ENCODE measurements at regions not wholly inside any gene's neighbourhood (a gene's known extent, or its start where the extent isn't known, plus 50 kb on each side); places are given as distances from the start of the nearest gene placed in this dataset.
"Not testable (repeated sequence)": the region's sequence is repeated elsewhere in the genome, so short reads cannot be mapped to it uniquely, and the experiment has no call there.

DNA sequence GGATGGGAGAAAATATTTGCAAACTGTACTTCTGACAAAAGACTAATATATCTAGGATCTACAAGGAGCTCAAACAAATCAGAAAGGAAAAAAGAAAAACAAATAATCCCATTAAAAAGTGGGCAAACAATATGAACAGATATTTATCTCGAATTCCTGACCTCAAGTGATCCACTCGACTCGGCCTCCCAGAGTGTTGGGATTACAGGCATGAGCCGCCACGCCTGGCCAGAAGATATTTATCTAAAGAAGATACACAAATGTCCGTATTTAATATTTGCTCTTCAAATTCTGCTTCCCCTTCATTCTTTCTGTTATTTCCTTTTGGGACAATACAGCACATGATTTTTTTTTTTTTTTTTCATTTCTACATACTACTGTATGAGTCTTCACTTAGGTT lies 151.7 kb upstream of the GRM7 start:
- DNase-seq (ENCODE audit: low read depth) = no peak

DNA sequence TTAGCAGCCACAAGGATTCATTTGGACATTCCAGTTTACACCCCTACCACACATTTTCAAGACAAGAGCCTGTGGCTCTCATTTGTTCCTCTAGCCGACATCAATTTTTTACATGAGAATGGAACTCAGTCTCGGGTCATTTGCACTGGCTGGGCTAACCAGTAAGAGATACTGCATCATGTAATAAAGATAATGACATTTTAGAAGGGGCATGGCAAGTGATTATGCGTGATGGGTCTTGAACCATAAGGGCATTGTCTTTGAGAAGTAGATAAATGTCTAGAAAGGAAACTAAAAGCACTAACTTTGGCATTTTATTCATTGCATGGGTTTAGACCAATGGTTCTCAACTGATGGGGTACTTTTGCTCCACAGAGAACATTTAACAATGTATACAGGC lies 146.0 kb upstream of the GRM7 start:
- no peak for DNase-seq (ENCODE audit: low read depth)

DNA sequence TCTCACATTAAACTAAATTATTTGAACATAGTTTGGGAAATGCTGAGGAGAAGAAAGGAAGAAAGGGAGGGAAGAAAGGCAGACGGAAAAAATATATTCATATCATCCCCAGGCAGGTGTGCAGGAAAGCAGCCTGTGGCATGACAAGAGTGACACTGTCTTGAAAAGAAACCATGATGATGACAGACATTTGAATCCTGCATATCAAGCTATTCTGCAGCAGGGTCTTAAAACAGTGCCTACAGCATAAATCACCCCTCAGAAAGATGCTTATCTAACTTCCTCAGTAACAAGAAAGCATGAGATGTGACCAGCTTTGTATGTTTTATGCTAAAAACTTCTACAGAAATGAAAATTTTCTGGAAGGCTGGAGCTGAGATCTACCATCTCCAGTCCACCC lies 144.5 kb upstream of the GRM7 start:
- no peak for DNase-seq (ENCODE audit: low read depth)

DNA sequence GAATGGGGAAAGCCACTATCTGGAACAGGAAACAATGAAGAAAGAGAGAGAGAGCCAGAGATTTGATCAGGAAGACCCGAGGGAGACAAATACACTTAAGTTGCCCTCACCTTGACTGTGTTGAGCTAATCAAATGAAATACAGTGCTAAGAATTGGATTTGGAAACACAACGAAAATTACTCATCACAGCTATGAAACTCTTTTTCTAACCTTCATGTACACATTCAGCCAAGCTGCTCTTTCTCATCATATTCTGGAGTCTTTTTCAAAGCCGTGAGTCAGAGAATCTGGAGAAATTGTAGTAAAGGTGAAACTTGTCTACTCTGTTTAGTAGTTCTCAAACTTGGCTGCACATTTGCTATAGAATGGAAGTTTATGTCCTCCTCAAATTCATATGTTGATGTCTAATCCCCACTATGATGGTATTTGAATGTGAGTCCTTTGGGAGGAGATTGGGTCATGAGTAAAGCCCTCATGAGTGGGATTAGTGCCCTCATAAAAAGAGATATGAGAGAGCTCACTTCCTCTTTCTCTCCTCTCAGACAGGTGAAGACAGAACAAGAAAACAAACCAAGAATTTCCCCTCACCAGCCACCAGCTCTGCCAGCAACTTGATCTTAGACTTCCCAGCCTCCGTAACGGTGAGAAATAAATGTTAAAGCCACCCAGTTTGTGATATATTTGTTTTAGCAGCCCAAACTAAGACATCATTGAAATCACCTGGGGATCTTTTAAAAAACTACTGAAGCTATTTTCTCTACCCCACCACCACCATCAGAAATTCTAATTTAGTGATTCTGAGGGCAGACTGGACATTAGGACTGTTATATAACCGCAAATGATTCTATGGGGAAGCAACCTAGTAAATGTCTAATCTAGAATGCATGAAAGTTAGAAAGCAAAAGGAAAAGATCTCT lies 143.6 kb upstream of the GRM7 start:
- no peak for DNase-seq (ENCODE audit: low read depth)

DNA sequence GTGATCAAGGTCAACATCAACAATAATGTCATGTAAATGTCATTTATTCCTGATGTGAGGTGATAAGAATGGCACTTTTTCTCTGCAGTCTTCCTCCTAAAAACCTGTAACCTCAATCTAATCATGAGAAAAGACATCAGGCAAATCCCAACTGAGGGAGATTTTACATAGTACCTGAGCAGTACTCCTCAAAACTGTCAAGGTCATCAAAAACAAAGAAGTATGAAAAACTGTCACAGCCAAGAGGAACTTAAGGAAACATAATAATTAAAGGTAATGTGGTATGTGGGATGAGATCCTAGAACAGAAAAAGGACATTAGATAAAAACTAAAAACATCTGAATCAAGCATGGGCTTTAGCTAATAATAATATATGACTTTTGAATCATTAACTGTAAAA lies 140.9 kb upstream of the GRM7 start:
- no peak for DNase-seq (ENCODE audit: low read depth)

DNA sequence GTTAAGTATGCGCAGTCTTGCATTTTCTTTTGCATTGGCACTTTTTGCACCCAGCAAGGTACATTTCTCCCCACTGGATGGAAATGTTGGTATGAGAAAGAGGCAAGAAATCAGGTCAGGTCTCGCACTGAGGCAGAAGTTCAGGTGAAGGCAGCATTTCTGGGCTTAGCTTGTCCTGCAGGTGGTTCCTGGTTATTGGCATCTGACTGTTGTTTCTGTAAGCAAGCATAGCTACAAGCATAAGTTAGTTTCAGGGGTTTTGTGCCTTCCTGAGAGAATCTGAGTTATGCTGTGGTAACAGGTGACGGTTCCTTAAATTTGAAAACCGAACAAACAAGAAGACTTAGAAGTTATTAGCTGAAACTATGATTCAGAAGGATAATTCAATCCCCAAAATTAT lies 139.4 kb upstream of the GRM7 start:
- DNase-seq (ENCODE audit: low read depth) = no peak

DNA sequence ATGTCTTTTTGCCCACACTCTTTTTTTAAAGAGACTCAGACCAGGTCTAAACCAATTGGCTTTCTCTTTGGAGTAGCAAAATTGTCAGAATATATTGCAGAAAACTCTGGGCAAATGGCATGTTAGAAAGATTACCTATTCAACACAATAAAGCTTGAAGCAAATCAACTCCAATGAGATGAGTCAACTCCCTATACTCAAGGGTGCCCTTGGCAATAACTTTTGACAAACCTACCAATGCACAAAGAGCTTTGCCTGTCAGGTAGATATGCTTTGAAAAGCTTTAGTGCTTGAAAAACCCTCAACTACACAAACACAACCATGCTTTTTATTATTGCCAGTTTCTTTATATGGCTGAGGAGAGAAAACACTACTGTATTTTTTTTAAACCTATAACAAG lies 137.7 kb upstream of the GRM7 start:
- no peak for DNase-seq (ENCODE audit: low read depth)

DNA sequence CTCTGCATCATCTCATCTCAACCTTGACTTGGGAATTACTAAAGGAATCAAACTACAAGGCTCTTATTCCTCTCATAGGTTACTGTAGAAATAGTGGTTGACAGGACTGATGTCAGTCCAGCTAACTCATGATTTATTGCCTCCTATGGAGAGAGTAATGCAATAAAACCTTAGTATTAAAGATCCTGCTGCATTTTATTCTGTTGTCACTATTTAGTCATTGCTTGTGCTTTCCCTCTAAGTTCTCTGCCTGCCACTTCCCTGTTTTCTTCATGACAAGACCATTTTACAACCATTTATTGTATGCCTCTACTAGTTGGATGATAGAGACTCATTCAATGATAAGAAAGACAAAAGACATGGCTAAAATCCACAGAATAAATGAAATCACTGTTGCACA lies 134.1 kb upstream of the GRM7 start:
- DNase-seq (ENCODE audit: low read depth) = no peak

DNA sequence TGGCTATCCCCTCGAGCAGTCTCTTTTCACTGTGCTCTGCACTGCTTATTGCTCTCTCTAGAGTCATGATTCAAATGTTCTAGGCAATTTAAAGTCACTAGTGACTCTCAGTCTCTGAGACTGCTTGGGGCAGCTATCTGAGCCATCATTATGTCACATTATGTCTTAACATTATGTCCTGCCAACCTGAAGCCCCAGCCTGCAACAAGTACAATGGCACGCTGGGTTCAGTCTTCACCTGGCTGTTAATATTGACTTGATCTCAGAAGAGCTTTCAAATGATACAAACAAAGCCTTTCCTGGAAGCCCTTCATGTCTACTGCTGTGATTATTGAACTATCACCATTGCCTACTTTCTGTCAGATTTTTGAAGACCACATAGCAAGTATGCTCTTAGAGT lies 128.1 kb upstream of the GRM7 start:
- no peak for DNase-seq (ENCODE audit: low read depth)

DNA sequence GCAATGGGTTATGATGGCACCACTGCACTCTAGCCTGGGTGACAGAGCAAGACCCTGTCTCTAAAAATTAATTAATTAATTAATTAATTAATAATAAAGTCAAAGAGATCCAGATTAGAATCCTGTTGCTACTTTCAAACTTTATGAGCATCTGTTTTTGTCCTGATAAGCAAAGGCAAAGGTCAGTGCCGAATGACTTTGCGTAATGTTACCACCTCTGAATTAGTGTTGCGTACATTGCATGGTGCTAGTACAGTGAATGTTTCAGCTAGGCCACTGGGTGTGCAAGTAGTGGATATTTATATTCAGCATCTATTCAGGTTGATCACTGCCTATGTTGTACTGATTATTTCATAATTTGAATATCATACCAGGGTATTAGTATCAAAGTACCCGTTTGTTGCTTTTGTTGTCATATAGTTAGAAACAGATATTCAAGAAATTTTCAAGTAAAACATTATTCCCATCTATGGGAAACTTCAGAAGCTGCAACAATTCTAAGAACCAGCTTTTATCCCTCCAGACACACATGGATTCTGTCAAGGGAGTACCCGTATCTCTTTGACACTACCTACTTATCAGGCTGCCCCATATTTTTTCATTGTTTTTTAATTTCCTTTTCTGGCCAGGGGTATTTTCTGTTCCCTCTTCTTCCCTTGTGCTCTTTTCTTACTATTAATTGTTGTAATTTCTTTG lies 127.1 kb upstream of the GRM7 start:
- DNase-seq (ENCODE audit: low read depth) = no peak

DNA sequence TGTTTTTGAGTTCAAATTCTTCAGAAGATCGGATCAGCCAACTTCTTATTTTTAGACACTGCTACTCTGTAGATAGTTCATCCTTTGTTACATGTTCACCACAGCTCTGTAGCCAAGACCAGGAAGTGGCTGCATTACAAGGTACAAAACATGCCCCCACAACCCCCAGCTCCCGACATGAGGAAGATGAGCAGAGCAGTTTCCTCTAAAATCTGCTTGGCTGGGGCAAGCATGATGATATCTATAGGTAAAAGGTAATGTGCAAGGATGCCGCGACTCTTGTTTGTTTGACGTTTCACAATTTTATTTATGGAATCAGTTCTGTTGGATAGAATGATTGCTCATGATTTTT lies 126.5 kb upstream of the GRM7 start:
- no peak for DNase-seq (ENCODE audit: low read depth)

DNA sequence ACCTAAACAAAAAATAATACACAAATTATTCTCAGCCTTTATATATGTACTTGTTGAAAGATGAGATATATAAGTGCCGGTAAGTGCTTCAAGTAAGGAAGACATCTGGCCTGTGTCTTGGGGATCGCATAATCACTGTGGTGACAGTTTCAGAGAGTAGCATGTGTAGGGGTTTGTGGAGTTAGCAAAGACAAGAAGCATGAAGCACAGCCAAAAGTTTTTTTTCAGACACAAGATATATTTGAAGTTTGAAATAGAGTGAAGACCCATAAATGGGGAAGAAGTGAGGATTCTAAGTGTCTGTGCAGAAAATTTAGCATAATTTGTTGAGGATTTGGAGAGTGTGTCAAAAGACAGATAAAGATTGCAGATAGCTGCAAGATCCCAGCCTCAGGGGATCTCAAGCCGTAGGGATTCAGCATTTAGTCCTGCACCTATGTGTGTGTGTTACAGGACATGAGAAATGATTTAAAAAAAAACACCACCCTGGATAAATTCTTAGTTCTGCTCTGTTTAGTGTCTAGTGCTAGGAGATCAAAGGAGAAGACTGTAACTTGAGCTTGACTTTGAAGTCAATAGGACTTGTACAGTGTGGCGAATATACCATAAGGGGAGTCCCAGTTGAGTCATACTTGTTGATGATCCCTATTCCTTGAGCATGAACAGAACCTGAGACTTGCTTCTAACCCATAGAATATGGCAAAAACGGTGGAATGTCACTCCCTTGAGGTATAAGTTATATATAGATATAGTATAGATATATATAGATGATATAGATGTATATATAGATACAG lies 123.9 kb upstream of the GRM7 start:
- no peak for DNase-seq (ENCODE audit: low read depth)

DNA sequence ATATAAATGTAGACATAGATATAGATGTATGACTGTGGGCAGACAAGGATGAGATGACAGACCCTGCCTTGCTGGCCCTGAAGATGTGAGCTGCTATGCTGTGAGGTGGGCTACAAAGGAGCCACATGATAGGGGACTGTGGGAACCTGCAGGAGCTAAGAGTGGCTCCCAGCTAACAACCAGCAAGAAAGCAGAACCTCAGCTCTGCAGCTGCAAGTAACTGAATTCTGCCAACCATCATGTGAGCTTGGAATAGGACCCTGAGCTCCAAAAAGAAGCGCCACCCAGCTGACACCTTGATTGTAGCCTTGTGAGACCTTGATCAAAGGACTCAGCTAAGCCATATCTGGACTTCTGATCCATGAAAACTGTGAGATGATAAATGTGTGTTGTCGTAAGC lies 123.3 kb upstream of the GRM7 start:
- DNase-seq (ENCODE audit: low read depth) = no peak

DNA sequence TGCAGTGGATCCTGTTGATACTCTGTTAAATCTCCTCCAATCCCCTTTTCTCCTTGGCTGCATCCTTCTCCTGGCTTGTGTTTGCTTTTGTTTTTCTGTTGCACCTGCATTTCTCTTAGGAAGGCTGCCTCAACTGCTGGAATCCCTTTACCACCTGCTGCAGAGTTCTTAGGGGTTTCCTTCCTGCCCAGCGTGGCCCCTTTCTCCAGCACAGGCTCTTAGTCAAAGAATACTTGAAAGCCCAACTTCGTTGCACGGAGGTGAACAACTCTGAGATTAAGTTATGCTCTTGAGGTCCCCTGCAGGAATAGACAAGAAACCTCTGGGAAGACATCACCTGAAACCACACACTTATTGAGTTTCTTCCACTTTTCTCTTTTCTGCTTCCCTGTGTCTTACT lies 121.6 kb upstream of the GRM7 start:
- DNase-seq (ENCODE audit: low read depth) = no peak

DNA sequence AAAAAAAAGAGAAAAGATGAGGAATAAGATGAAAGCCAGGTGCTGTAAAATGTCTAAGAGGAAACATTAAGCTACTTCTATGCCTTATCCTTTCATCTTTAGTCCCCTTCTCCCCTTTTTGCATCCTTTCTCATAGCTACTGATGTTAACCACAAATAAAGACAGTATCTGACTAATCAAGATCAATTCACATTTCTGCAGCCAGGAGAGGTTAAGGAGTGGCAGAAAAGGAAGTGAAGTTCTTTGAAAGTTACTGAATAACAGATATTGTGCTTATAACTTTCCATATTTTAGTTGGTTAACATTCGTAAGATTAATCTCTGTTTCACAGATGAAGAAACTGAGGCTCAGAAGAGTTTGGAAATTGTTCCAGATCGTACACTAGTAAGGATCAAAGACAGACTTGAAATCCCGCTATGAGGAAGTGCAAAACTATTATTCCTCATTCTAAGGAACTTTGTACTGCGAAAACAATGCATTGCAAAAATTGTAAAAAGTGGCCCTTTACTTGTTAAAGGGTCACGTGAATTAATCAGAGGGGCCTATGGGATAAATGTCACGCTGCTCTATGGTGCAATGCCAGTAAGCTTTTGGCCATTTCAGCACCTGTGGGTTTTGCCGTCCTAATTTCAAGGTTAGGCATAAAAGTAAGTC lies 117.7 kb upstream of the GRM7 start:
- no peak for DNase-seq (ENCODE audit: low read depth)

DNA sequence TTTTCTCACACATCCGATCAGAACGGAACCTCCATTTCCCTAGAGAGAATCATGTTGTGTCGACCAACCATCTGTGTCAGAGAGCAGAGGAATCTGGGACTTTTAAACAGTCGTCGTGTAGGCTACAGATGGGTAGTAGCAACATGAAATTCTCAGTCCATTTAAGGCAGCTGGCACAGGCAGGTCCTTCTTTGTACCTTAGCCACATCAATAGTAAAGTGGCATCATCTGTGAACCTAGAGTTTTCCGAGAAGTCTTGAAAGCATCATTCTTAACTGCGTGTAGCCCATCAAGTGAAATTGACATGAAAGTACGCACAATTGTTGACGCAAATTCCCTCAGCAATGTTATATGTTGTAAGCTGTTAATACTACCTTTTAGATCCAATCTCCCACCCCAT lies 114.5 kb upstream of the GRM7 start:
- no peak for DNase-seq (ENCODE audit: low read depth)

DNA sequence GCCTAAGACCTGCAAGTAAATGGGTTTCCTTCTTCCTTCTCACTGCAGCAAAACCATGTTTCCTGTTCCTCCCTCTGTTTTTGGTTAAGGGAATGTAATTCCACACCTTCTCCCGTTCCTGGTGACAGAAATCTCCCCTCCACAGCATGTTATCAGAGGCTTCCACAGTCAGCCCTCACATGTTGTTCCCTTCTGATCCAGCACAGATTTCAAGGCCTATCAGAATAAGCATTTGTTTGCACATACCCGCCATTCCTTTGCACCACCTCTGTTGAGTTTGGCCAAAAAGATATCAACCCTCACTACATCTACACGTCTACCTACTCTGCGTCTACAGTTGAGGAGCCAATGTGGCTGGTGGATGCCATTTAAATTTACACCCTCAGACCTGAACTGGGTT lies 113.9 kb upstream of the GRM7 start:
- no peak for DNase-seq (ENCODE audit: low read depth)

DNA sequence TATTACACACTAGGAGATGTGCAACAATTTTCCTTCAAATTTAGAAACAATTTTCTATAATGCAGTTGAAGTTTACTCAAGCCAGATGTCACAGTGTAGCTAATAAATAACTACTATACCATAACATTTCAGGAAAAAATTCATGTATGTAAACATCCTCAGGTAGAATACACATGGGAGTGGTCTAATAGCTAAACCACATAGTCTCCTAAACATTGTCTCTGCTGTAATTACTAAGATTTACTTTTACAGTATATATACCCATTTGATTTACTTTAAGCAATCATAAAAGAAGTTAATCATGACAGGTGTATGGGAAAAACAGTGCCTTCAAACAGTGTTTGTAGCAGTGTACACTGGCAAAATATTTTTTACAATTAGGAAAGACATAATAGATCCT lies 110.1 kb upstream of the GRM7 start:
- no peak for DNase-seq (ENCODE audit: low read depth)

DNA sequence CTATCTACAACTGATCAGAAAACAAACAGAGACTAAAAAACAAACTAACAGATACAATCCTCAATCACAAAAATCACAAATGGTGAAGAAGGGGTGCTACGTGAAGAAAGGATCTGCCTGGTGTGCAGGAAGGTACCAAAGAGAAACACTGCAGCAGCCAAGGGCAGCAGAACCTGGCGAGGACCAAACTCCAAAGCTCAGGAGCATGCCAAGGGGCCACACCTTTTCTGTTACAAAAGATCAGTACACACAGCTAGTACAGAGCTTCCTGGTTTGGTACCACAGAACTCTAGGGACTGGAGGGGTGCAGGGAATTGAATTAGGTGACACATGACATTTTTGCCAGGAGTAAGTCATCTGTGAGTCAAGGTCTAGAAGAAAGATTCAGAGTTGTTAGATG lies 107.4 kb upstream of the GRM7 start:
- DNase-seq (ENCODE audit: low read depth) = no peak

DNA sequence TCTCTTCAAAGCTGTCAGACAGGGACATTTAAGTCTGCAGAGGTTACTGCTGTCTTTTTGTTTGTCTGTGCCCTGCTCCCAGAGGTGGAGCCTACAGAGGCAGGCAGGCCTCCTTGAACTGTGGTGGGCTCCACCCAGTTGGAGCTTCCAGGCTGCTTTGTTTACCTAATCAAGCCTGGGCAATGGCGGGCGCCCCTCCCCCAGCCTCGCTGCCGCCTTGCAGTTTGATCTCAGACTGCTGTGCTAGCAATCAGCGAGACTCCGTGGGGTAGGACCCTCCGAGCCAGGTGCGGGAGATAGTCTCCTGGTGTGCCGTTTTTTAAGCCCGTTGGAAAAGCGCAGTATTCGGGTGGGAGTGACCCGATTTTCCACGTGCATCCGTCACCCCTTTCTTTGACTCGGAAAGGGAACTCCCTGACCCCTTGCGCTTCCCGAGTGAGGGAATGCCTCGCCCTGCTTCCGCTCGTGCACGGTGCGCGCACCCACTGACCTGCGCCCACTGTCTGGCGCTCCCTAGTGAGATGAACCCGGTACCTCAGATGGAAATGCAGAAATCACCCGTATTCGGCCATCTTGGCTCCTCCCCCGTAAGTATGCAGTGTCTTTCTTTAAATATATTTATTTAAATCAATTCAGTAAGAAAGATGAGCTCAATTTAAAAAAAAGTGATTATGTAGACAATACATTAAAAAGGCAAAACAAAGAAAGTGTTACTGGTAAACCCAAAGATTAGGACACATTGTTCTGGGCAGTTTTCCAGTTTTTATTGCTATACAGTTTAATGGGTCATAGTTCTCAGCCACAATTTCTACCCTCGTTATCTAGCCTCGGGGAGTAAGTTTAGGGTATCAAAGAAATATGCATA lies 91.2 kb upstream of the GRM7 start:
- not testable (repeated sequence) for DNase-seq (ENCODE audit: low read depth)

DNA sequence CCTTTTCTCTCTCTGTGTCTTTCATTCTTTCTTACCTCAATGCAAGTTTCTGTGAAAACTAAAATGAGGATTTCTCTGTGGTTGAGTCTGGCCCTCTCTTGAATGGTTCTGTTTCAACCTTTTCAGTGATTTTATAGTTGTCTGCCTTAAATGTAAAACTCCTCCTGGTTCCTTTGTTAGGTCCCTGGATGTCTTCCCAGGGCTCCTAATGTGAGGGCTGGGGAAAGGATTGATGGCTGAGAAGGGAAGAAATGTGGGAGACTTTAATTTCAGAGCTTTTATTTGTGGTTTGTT lies 90.6 kb upstream of the GRM7 start:
- DNase-seq (ENCODE audit: low read depth) = no peak

DNA sequence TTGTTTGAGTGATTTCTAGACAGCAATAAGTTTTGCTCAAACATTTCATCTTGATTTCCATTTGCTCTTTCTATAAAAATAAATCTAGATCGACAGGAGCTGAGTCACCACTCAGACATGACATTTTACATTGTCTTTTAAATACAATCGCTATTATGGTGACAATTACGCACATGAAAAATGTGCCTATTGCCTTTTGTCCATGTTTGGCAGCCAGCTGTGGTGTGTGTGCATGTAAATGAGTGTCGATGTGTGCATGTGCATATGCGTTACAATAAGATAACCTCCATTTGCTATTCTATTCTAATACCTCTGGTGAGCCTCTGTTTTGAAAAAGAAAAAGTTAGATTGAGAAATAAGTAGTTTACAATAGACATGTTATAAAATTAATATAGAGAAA lies 89.7 kb upstream of the GRM7 start:
- no peak for DNase-seq (ENCODE audit: low read depth)

All from fibroblast of the conjunctiva (primary cell).